ENCODE measurements at regions not wholly inside any gene's neighbourhood (a gene's known extent, or its start where the extent isn't known, plus 50 kb on each side); places are given as distances from the start of the nearest gene placed in this dataset.

- TF ChIP-seq RXRA (CRISPR knock-in tag; IDR thresholded peaks at IDR 0.05), result no peak
- TF ChIP-seq, protein P1, sequence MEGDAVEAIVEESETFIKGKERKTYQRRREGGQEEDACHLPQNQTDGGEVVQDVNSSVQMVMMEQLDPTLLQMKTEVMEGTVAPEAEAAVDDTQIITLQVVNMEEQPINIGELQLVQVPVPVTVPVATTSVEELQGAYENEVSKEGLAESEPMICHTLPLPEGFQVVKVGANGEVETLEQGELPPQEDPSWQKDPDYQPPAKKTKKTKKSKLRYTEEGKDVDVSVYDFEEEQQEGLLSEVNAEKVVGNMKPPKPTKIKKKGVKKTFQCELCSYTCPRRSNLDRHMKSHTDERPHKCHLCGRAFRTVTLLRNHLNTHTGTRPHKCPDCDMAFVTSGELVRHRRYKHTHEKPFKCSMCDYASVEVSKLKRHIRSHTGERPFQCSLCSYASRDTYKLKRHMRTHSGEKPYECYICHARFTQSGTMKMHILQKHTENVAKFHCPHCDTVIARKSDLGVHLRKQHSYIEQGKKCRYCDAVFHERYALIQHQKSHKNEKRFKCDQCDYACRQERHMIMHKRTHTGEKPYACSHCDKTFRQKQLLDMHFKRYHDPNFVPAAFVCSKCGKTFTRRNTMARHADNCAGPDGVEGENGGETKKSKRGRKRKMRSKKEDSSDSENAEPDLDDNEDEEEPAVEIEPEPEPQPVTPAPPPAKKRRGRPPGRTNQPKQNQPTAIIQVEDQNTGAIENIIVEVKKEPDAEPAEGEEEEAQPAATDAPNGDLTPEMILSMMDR (CRISPR knock-in tag; IDR thresholded peaks at IDR 0.05), result no peak
- TF ChIP-seq PCBP2 (optimal IDR thresholded peaks at IDR 0.05; ENCODE audit: low read depth, low read length, poor library complexity, severe bottlenecking), result no peak
- TF ChIP-seq NR2C2 (CRISPR knock-in tag; IDR thresholded peaks at IDR 0.05; ENCODE audit: borderline replicate concordance), result no peak
- no peak for TF ChIP-seq RAD51 (IDR thresholded peaks at IDR 0.05; ENCODE audit: borderline replicate concordance)
Observed at GRCh38 chr21:35150562-35151226, 101.6 kb upstream of the RUNX1 start.

All from HepG2 (cell line).